ENCODE measurements at regions not wholly inside any gene's neighbourhood (a gene's known extent, or its start where the extent isn't known, plus 50 kb on each side); places are given as distances from the start of the nearest gene placed in this dataset.

DNA sequence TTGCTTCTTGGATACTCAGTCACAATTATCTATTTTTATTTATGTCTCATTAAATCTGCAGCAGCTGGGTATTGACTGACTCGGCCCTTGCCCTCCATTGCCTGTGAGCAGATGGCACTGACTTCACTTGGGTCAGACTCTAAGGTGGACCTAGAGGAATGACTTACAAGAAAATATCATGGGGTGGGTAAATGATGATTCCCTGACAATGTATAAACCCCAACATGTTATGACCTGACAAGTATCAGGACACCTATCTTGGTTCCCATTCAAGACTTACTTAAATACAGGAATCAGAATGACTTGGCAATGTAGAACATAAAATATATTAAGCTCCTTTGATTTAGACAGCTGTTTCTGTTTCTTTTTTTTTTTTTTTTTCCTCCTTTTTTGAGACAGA, 953.5 kb downstream of the CDH11 start:
- TF ChIP-seq, protein P1, sequence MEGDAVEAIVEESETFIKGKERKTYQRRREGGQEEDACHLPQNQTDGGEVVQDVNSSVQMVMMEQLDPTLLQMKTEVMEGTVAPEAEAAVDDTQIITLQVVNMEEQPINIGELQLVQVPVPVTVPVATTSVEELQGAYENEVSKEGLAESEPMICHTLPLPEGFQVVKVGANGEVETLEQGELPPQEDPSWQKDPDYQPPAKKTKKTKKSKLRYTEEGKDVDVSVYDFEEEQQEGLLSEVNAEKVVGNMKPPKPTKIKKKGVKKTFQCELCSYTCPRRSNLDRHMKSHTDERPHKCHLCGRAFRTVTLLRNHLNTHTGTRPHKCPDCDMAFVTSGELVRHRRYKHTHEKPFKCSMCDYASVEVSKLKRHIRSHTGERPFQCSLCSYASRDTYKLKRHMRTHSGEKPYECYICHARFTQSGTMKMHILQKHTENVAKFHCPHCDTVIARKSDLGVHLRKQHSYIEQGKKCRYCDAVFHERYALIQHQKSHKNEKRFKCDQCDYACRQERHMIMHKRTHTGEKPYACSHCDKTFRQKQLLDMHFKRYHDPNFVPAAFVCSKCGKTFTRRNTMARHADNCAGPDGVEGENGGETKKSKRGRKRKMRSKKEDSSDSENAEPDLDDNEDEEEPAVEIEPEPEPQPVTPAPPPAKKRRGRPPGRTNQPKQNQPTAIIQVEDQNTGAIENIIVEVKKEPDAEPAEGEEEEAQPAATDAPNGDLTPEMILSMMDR (IDR thresholded peaks at IDR 0.05): no peak
- TF ChIP-seq POLR2AphosphoS5 (IDR thresholded peaks at IDR 0.05) (no peak), POLR2A (IDR thresholded peaks at IDR 0.05) (no peak)
